ENCODE measurements at regions not wholly inside any gene's neighbourhood (a gene's known extent, or its start where the extent isn't known, plus 50 kb on each side); places are given as distances from the start of the nearest gene placed in this dataset.
"Not testable (repeated sequence)": the region's sequence is repeated elsewhere in the genome, so short reads cannot be mapped to it uniquely, and the experiment has no call there.

GRCh38 chrX:22748093-22748999, 251.4 kb upstream of the DDX53 start:
- WGBS: 32% methylated on average over 7 of the region's 7 CpGs
- peak; percentile 13 for DNase-seq (ENCODE audit: extremely low spot score)
- no peak overlapping the region for H3K27ac ChIP-seq (ENCODE audit: low read depth)
- H3K36me3 ChIP-seq (ENCODE audit: insufficient read depth): no peaks in the 10 kb centered on the region
- H3K4me1 ChIP-seq (ENCODE audit: insufficient read depth): no peaks in the 10 kb centered on the region
- no peak overlapping the region for H3K4me3 ChIP-seq (ENCODE audit: low read depth, low read length)

GRCh38 chrX:22758807-22759481, 240.8 kb upstream of the DDX53 start:
- 92% methylated on average over 6 of the region's 6 CpGs for WGBS
- H3K36me3 ChIP-seq (ENCODE audit: insufficient read depth): no peaks in the 10 kb centered on the region
- no peak overlapping the region for H3K4me3 ChIP-seq (ENCODE audit: low read depth, low read length)
- H3K4me1 ChIP-seq (ENCODE audit: insufficient read depth): no peaks in the 10 kb centered on the region
- DNase-seq (ENCODE audit: extremely low spot score): no peak
- H3K27ac ChIP-seq (ENCODE audit: low read depth): no peak overlapping the region

- DNase-seq (ENCODE audit: extremely low spot score): no peak
- H3K4me3 ChIP-seq (ENCODE audit: low read depth, low read length): no peak overlapping the region
- H3K36me3 ChIP-seq (ENCODE audit: insufficient read depth): no peaks in the 10 kb centered on the region
- no peaks in the 10 kb centered on the region for H3K4me1 ChIP-seq (ENCODE audit: insufficient read depth)
- no peak overlapping the region for H3K27ac ChIP-seq (ENCODE audit: low read depth)
These were observed 239.2 kb upstream of the DDX53 start for GRCh38 chrX:22760513-22761057.

- 85% methylated on average over 2 of the region's 2 CpGs for WGBS
- Histone ChIP-seq H3K4me1 (ENCODE audit: insufficient read depth) (no peaks in the 10 kb centered on the region), H3K27ac (ENCODE audit: low read depth) (no peak overlapping the region), H3K36me3 (ENCODE audit: insufficient read depth) (no peaks in the 10 kb centered on the region), H3K4me3 (ENCODE audit: low read depth, low read length) (no peak overlapping the region)
- no peak for DNase-seq (ENCODE audit: extremely low spot score)
These were observed 211.5 kb upstream of the DDX53 start for GRCh38 chrX:22788221-22788620.

GRCh38 chrX:22795671-22796070, 204.1 kb upstream of the DDX53 start:
- no peak overlapping the region for H3K4me3 ChIP-seq (ENCODE audit: low read depth, low read length)
- 75% methylated on average over 5 of the region's 5 CpGs for WGBS
- no peaks in the 10 kb centered on the region for H3K36me3 ChIP-seq (ENCODE audit: insufficient read depth)

GRCh38 chrX:22800360-22800759, 199.4 kb upstream of the DDX53 start:
- Histone ChIP-seq H3K27ac (ENCODE audit: low read depth) (no peak overlapping the region), H3K4me1 (ENCODE audit: insufficient read depth) (no peaks in the 10 kb centered on the region), H3K36me3 (ENCODE audit: insufficient read depth) (no peaks in the 10 kb centered on the region), H3K4me3 (ENCODE audit: low read depth, low read length) (no peak overlapping the region)
- WGBS: 17% methylated on average over 4 of the region's 4 CpGs
- no peak for DNase-seq (ENCODE audit: extremely low spot score)

More at GRCh38 chrX:22795671-22796070, 204.1 kb upstream of the DDX53 start:
- no peak overlapping the region for H3K27ac ChIP-seq (ENCODE audit: low read depth)
- H3K4me1 ChIP-seq (ENCODE audit: insufficient read depth): no peaks in the 10 kb centered on the region
- no peak for DNase-seq (ENCODE audit: extremely low spot score)

GRCh38 chrX:22800806-22801205, 199.0 kb upstream of the DDX53 start:
- DNase-seq (ENCODE audit: extremely low spot score): no peak
- 17% methylated on average over 1 of the region's 1 CpG for WGBS
- no peaks in the 10 kb centered on the region for H3K36me3 ChIP-seq (ENCODE audit: insufficient read depth)
- no peak overlapping the region for H3K27ac ChIP-seq (ENCODE audit: low read depth)
- no peak overlapping the region for H3K4me3 ChIP-seq (ENCODE audit: low read depth, low read length)
- H3K4me1 ChIP-seq (ENCODE audit: insufficient read depth): no peaks in the 10 kb centered on the region

GRCh38 chrX:22803353-22803752, 196.4 kb upstream of the DDX53 start:
- Histone ChIP-seq H3K4me1 (ENCODE audit: insufficient read depth) (no peaks in the 10 kb centered on the region), H3K36me3 (ENCODE audit: insufficient read depth) (no peaks in the 10 kb centered on the region), H3K4me3 (ENCODE audit: low read depth, low read length) (no peak overlapping the region), H3K27ac (ENCODE audit: low read depth) (no peak overlapping the region)
- 94% methylated on average over 1 of the region's 1 CpG for WGBS
- no peak for DNase-seq (ENCODE audit: extremely low spot score)

GRCh38 chrX:22810876-22811275, 188.9 kb upstream of the DDX53 start:
- no peak overlapping the region for H3K27ac ChIP-seq (ENCODE audit: low read depth)
- no peaks in the 10 kb centered on the region for H3K4me1 ChIP-seq (ENCODE audit: insufficient read depth)
- H3K36me3 ChIP-seq (ENCODE audit: insufficient read depth): no peaks in the 10 kb centered on the region
- DNase-seq (ENCODE audit: extremely low spot score): no peak
- no peak overlapping the region for H3K4me3 ChIP-seq (ENCODE audit: low read depth, low read length)
- 45% methylated on average over 2 of the region's 2 CpGs for WGBS

GRCh38 chrX:22818061-22818460, 181.7 kb upstream of the DDX53 start:
- H3K36me3 ChIP-seq (ENCODE audit: insufficient read depth): no peaks in the 10 kb centered on the region
- no peak for DNase-seq (ENCODE audit: extremely low spot score)
- no peak overlapping the region for H3K27ac ChIP-seq (ENCODE audit: low read depth)
- H3K4me1 ChIP-seq (ENCODE audit: insufficient read depth): no peaks in the 10 kb centered on the region
- no peak overlapping the region for H3K4me3 ChIP-seq (ENCODE audit: low read depth, low read length)

GRCh38 chrX:22855693-22856092, 144.1 kb upstream of the DDX53 start:
- H3K4me3 ChIP-seq (ENCODE audit: low read depth, low read length): no peak overlapping the region
- H3K36me3 ChIP-seq (ENCODE audit: insufficient read depth): no peaks in the 10 kb centered on the region
- no peak for DNase-seq (ENCODE audit: extremely low spot score)
- no peaks in the 10 kb centered on the region for H3K4me1 ChIP-seq (ENCODE audit: insufficient read depth)
- H3K27ac ChIP-seq (ENCODE audit: low read depth): no peak overlapping the region

- no peak for DNase-seq (ENCODE audit: extremely low spot score)
- Histone ChIP-seq H3K36me3 (ENCODE audit: insufficient read depth) (no peaks in the 10 kb centered on the region), H3K4me1 (ENCODE audit: insufficient read depth) (no peaks in the 10 kb centered on the region), H3K27ac (ENCODE audit: low read depth) (no peak overlapping the region), H3K4me3 (ENCODE audit: low read depth, low read length) (no peak overlapping the region)
These were observed 140.1 kb upstream of the DDX53 start for GRCh38 chrX:22859642-22860041.

- not testable (repeated sequence) for H3K4me3 ChIP-seq (ENCODE audit: low read depth, low read length); H3K27ac ChIP-seq (ENCODE audit: low read depth); H3K4me1 ChIP-seq (ENCODE audit: insufficient read depth); H3K36me3 ChIP-seq (ENCODE audit: insufficient read depth); DNase-seq (ENCODE audit: extremely low spot score)
- 63% methylated on average over 5 of the region's 5 CpGs for WGBS
These were observed 133.0 kb upstream of the DDX53 start for GRCh38 chrX:22866801-22867200.

GRCh38 chrX:22882543-22882942, 117.2 kb upstream of the DDX53 start:
- H3K4me1 ChIP-seq (ENCODE audit: insufficient read depth): no peaks in the 10 kb centered on the region
- no peaks in the 10 kb centered on the region for H3K36me3 ChIP-seq (ENCODE audit: insufficient read depth)
- 72% methylated on average over 2 of the region's 2 CpGs for WGBS
- no peak overlapping the region for H3K4me3 ChIP-seq (ENCODE audit: low read depth, low read length)
- DNase-seq (ENCODE audit: extremely low spot score): no peak
- H3K27ac ChIP-seq (ENCODE audit: low read depth): no peak overlapping the region
